Tibial nerve (tissue), 4 donors: ENCODE measurements at regions not wholly inside any gene's neighbourhood (a gene's known extent, or its start where the extent isn't known, plus 50 kb on each side); places are given as distances from the start of the nearest gene placed in this dataset.
"Not testable (repeated sequence)": the region's sequence is repeated elsewhere in the genome, so short reads cannot be mapped to it uniquely, and the experiment has no call there.

Experiments
- DNase-seq, 2 donors: peaks; one replicate each; pipeline ENCODE4 v3.0.0-alpha.2; 2019; ENCODE audit warnings: low spot score in 2 of 2
- H3K27ac ChIP-seq, 4 donors: fragments of 200-600 bp; sonication (generic) in 3 of 4; one replicate each; pipeline ENCODE4 v1.5.1; 2017 to 2019; ENCODE audit warnings: mild to moderate bottlenecking in 1 of 4
- H3K27me3 ChIP-seq, 2 donors: fragments of 200-600 bp; sonication (generic) in 1 of 2; one replicate each; pipeline versions ENCODE4 v1.5.1 to v1.6.0; 2017 to 2019
- H3K36me3 ChIP-seq, 3 donors: fragments of 200-600 bp; sonication (generic); one replicate each; pipeline ENCODE4 v1.5.1; 2018 to 2019
- H3K4me1 ChIP-seq, 4 donors: fragments of 200-600 bp; sonication (generic) in 3 of 4; one replicate each; pipeline ENCODE4 v1.5.1; 2017 to 2019
- H3K4me3 ChIP-seq, 4 donors: fragments of 200-600 bp; sonication (generic) in 3 of 4; one replicate each; pipeline ENCODE4 v1.5.1; 2017 to 2019; ENCODE audit warnings: mild to moderate bottlenecking in 1 of 4, moderate library complexity in 1 of 4
- H3K9me3 ChIP-seq, 4 donors: fragments of 200-600 bp; sonication (generic) in 3 of 4; one replicate each; pipeline ENCODE4 v1.5.1; 2017 to 2019
- CTCF ChIP-seq, 5 experiments: fragments of 200-600 bp in 3 of 5; fragments of 450-650 bp in 2 of 5; sonication (generic) in 3 of 5; IDR thresholded peaks; one replicate each; pipeline ENCODE4 v1.5.1; 2016 to 2019; ENCODE audit warnings: antibody characterized with exemption in 5 of 5, mild to moderate bottlenecking in 3 of 5, moderate library complexity in 2 of 5
- WGBS, 2 donors: methylation state at CpG; one replicate each; pipeline ENCODE4 v1.1.5; 2018; 5-methylcytosine and 5-hydroxymethylcytosine counted together

GRCh38 chr9:42656789-42657188 lies 473.3 kb downstream of the SPATA31A6 start:
- H3K27ac ChIP-seq, H3K4me3 ChIP-seq, H3K4me1 ChIP-seq, H3K36me3 ChIP-seq, DNase-seq, H3K27me3 ChIP-seq, H3K9me3 ChIP-seq: not testable (repeated sequence)
- 81% methylated on average over 3 of the region's 6 CpGs; no CpG with 5 or more reads in 1 of the 2 donors for whole genome bisulfite sequencing, 2 donors

GRCh38 chr9:42657496-42657895 lies 474.0 kb downstream of the SPATA31A6 start:
- H3K27ac ChIP-seq, H3K4me1 ChIP-seq, H3K4me3 ChIP-seq, H3K9me3 ChIP-seq, DNase-seq, H3K36me3 ChIP-seq, H3K27me3 ChIP-seq: not testable (repeated sequence)
- no CpG with 5 or more reads among the region's 10 CpGs for WGBS, 2 donors

- WGBS, 2 donors: 74% methylated on average over 2 of the region's 2 CpGs; no CpG with 5 or more reads in 1 of the 2 donors
- not testable (repeated sequence) for DNase-seq, H3K27ac ChIP-seq, H3K27me3 ChIP-seq, H3K36me3 ChIP-seq, H3K4me3 ChIP-seq, H3K4me1 ChIP-seq, H3K9me3 ChIP-seq
These were observed 513.7 kb downstream of the SPATA31A6 start for GRCh38 chr9:42697146-42697545.

GRCh38 chr9:42702890-42703289 lies 519.4 kb downstream of the SPATA31A6 start:
- H3K27ac ChIP-seq, H3K4me3 ChIP-seq, H3K36me3 ChIP-seq, DNase-seq, H3K9me3 ChIP-seq, H3K4me1 ChIP-seq, H3K27me3 ChIP-seq: not testable (repeated sequence)
- WGBS, 2 donors: 83% methylated on average over 2 of the region's 2 CpGs; no CpG with 5 or more reads in 1 of the 2 donors

GRCh38 chr9:42724841-42725835 lies 541.7 kb downstream of the SPATA31A6 start:
- WGBS, 2 donors: 67% methylated on average over 28 of the region's 49 CpGs; no CpG with 5 or more reads in 1 of the 2 donors
- H3K36me3 ChIP-seq, H3K4me1 ChIP-seq, H3K4me3 ChIP-seq, DNase-seq, H3K27ac ChIP-seq, H3K27me3 ChIP-seq, H3K9me3 ChIP-seq: not testable (repeated sequence)

GRCh38 chr9:42743030-42743814 lies 559.8 kb downstream of the SPATA31A6 start:
- not testable (repeated sequence) for H3K9me3 ChIP-seq, H3K4me1 ChIP-seq, H3K27ac ChIP-seq, H3K27me3 ChIP-seq, H3K36me3 ChIP-seq
- TF ChIP-seq CTCF (IDR thresholded peaks at IDR 0.05): peak; percentile 69 to 82 (median 74)
- 42 to 53% methylated on average over 35 to 38 of the region's 40 CpGs for WGBS, 2 donors
- DNase-seq: peak; percentile 54 to 65
- peak overlapping the region in 1 of 4 donors; percentile 25 for H3K4me3 ChIP-seq

GRCh38 chr9:42757251-42757650 lies 573.8 kb downstream of the SPATA31A6 start:
- H3K4me3 ChIP-seq, H3K36me3 ChIP-seq, H3K4me1 ChIP-seq, DNase-seq, H3K9me3 ChIP-seq, H3K27ac ChIP-seq, H3K27me3 ChIP-seq: not testable (repeated sequence)
- 64 to 67% methylated on average over 2 of the region's 2 CpGs for WGBS, 2 donors

- 26 to 58% methylated on average over 4 to 5 of the region's 5 CpGs for WGBS, 2 donors
- H3K9me3 ChIP-seq, H3K4me3 ChIP-seq, H3K4me1 ChIP-seq, DNase-seq, H3K27me3 ChIP-seq, H3K27ac ChIP-seq, H3K36me3 ChIP-seq: not testable (repeated sequence)
These were observed 575.9 kb downstream of the SPATA31A6 start for GRCh38 chr9:42759320-42759719.

GRCh38 chr9:42782201-42782600 lies 598.7 kb downstream of the SPATA31A6 start:
- DNase-seq, H3K4me3 ChIP-seq, H3K9me3 ChIP-seq: not testable (repeated sequence)

GRCh38 chr9:42792725-42793124 lies 609.3 kb downstream of the SPATA31A6 start:
- H3K27ac ChIP-seq, H3K9me3 ChIP-seq, H3K4me1 ChIP-seq, H3K36me3 ChIP-seq, H3K27me3 ChIP-seq, DNase-seq, H3K4me3 ChIP-seq: not testable (repeated sequence)
- WGBS, 2 donors: 57 to 62% methylated on average over 16 of the region's 16 CpGs

More at GRCh38 chr9:42782201-42782600, 598.7 kb downstream of the SPATA31A6 start:
- not testable (repeated sequence) for H3K36me3 ChIP-seq, H3K27me3 ChIP-seq, H3K27ac ChIP-seq, H3K4me1 ChIP-seq
- WGBS, 2 donors: 67 to 69% methylated on average over 4 of the region's 4 CpGs
